GM23338 (cell line): ENCODE measurements at regions not wholly inside any gene's neighbourhood (a gene's known extent, or its start where the extent isn't known, plus 50 kb on each side); places are given as distances from the start of the nearest gene placed in this dataset.

Source experiments
- ATAC-seq: fragments of 200-7000 bp; cut with Tn5 transposase; 3 replicates; pipeline ENCODE4 v1.9.1; 2020
- DNase-seq: peaks from one replicate; pipeline ENCODE4 v3.0.0-alpha.2; 2015; ENCODE audit warnings: low spot score
- H2AFZ ChIP-seq: fragments of 200-600 bp; sonication (generic); 2 replicates; pipeline ENCODE4 v1.8.0; 2016; ENCODE audit warnings: antibody characterized with exemption, mild to moderate bottlenecking, moderate library complexity
- H3F3A ChIP-seq: fragments of 200-600 bp; sonication (generic); replicated peaks from 2 replicates; pipeline ENCODE4 v1.8.0; 2017; ENCODE audit warnings: antibody characterized with exemption, mixed run types, low read depth
- H3K27ac ChIP-seq: fragments of 200-600 bp; sonication (generic); 2 replicates; pipeline ENCODE4 v1.6.1; 2016; ENCODE audit warnings: low read depth
- H3K27me3 ChIP-seq: fragments of 200-600 bp; sonication (generic); 2 replicates; pipeline ENCODE4 v1.8.0; 2016; ENCODE audit warnings: mild to moderate bottlenecking, mixed run types, moderate library complexity; ENCODE audit not compliant: insufficient read depth
- H3K36me3 ChIP-seq: fragments of 200-600 bp; sonication (generic); 2 replicates; pipeline ENCODE4 v1.8.0; 2016; ENCODE audit warnings: mild to moderate bottlenecking; ENCODE audit not compliant: insufficient read depth
- H3K4me1 ChIP-seq: fragments of 200-600 bp; sonication (generic); 2 replicates; pipeline ENCODE4 v1.8.0; 2016; ENCODE audit warnings: mild to moderate bottlenecking, moderate library complexity; ENCODE audit not compliant: insufficient read depth
- H3K4me2 ChIP-seq: fragments of 200-600 bp; sonication (generic); 2 replicates; pipeline ENCODE4 v1.7.1; 2017; ENCODE audit warnings: mixed run types
- H3K4me3 ChIP-seq: fragments of 200-600 bp; sonication (generic); 2 replicates; pipeline ENCODE4 v1.6.1; 2016; ENCODE audit warnings: mixed run types
- H3K79me2 ChIP-seq: fragments of 200-600 bp; sonication (generic); replicated peaks from 2 replicates; pipeline ENCODE4 v1.8.0; 2017; ENCODE audit warnings: mild to moderate bottlenecking; ENCODE audit not compliant: insufficient read depth
- H3K9me2 ChIP-seq: fragments of 200-600 bp; sonication (generic); 2 replicates; pipeline ENCODE4 v1.8.0; 2017; ENCODE audit not compliant: insufficient read depth
- H4K20me1 ChIP-seq: fragments of 200-600 bp; sonication (generic); replicated peaks from 2 replicates; pipeline ENCODE4 v1.8.0; 2017; ENCODE audit warnings: mild to moderate bottlenecking; ENCODE audit not compliant: insufficient read depth
- H3K27ac Mint-ChIP-seq: 2 replicates; pipeline ENCODE4 v1.8.0; 2020; ENCODE audit warnings: inconsistent platforms, mild to moderate bottlenecking, moderate library complexity, mixed read lengths
- H3K27me3 Mint-ChIP-seq: 3 replicates; pipeline ENCODE4 v1.8.0; 2022; ENCODE audit warnings: low read depth, mild to moderate bottlenecking, moderate library complexity, mixed read lengths, inconsistent platforms; ENCODE audit not compliant: insufficient read depth, poor library complexity
- H3K36me3 Mint-ChIP-seq: 3 replicates; pipeline ENCODE4 v1.8.0; 2021; ENCODE audit warnings: low read depth, mild to moderate bottlenecking, inconsistent platforms, moderate library complexity, mixed read lengths
- H3K4me1 Mint-ChIP-seq: 3 replicates; pipeline ENCODE4 v1.8.0; 2020; ENCODE audit warnings: mild to moderate bottlenecking, inconsistent platforms, mixed read lengths
- H3K4me3 Mint-ChIP-seq: 3 replicates; pipeline ENCODE4 v1.8.0; 2021; ENCODE audit warnings: moderate library complexity, mild to moderate bottlenecking, inconsistent platforms, mixed read lengths
- H3K9me3 Mint-ChIP-seq: 3 replicates; pipeline ENCODE4 v1.8.0; 2020; ENCODE audit warnings: moderate library complexity, mild to moderate bottlenecking, inconsistent platforms, mixed read lengths
- EZH2 ChIP-seq: fragments of 200-600 bp; sonication (generic); IDR thresholded peaks from one replicate; pipeline ENCODE4 v1.8.0; 2017; ENCODE audit warnings: antibody characterized with exemption, mild to moderate bottlenecking, low read depth; ENCODE audit not compliant: unreplicated experiment
- EZH2phosphoT487 ChIP-seq: fragments of 200-600 bp; sonication (generic); IDR thresholded peaks from one replicate; pipeline ENCODE4 v1.8.1; 2018; ENCODE audit warnings: antibody characterized with exemption; ENCODE audit not compliant: unreplicated experiment
- JUNB ChIP-seq: IDR thresholded peaks from one replicate; pipeline ENCODE4 v1.6.1; 2016; ENCODE audit warnings: antibody characterized with exemption; ENCODE audit not compliant: unreplicated experiment
- NANOG ChIP-seq: IDR thresholded peaks from 2 replicates; pipeline ENCODE4 v1.6.1; 2016; ENCODE audit warnings: antibody characterized with exemption, borderline replicate concordance
- POLR2AphosphoS5 ChIP-seq: IDR thresholded peaks from 2 replicates; pipeline ENCODE4 v1.6.1; 2016; ENCODE audit warnings: antibody characterized with exemption, low read depth
- STAT1 ChIP-seq: IDR thresholded peaks from one replicate; pipeline ENCODE4 v1.6.1; 2016; ENCODE audit warnings: antibody characterized with exemption; ENCODE audit not compliant: unreplicated experiment
- ZNF114 ChIP-seq: fragments of 250-450 bp; sonication (Bioruptor Pico); IDR thresholded peaks from 2 replicates; pipeline ENCODE4 v1.5.0; 2020; ENCODE audit warnings: mild to moderate bottlenecking, moderate library complexity
- TF ChIP-seq, protein P1 (sequence below): IDR thresholded peaks from one replicate; pipeline ENCODE4 v1.6.1; 2018; ENCODE audit warnings: antibody characterized with exemption; ENCODE audit not compliant: unreplicated experiment
- TF ChIP-seq, protein P2 (sequence below): fragments of 250-450 bp; sonication (Bioruptor Pico); IDR thresholded peaks from 2 replicates; pipeline ENCODE4 v1.5.0; 2020; ENCODE audit warnings: mild to moderate bottlenecking, moderate library complexity
- TF ChIP-seq, protein P3 (sequence below): IDR thresholded peaks from 2 replicates; pipeline ENCODE4 v1.6.1; 2016; ENCODE audit warnings: antibody characterized with exemption

DNA sequence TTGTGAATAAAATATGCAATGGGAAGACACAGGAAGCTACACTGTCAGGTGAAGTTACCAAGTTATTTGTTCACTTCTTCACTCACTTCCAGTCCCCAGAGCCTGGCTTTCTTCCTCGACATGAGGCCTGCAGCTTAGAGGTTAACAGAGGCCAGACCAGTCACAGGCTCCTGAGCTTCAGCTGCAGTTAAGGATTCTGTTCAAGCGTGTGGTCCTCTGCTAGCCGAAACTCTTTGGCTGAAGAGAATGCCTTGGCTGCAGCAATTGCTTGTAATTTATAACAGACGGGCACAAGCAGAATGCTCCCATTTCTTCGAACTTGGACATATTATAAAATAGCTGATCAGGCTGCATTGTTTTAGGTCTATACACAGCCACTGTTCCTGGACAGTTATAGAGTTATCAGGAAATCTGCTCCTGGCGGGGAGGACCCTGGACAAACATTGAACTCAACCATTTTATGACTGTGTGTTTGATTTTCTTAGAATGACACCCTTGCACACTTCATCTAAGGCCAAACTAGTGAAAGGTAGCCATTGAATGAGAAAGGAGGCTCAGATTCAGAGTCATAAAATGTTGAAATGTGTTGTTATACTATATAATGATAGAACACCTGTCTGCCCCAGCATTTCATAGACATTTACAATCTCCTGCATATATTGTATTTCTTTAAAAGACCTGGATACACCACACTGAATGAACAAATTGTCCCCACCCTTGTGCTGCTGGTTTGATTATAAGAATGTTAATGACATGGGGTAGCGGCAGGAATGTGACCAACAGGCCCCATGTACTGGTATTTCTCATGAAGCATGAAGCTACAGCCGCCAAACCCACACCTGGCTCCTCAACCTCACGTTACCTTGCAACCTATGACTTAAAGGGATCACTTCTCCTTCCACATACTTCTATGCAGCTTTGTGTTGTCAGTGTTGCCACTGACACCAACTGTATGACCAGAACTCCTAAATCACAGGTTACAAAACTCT, 153.6 kb downstream of the TDRD15 start:
- TF ChIP-seq, protein P1, sequence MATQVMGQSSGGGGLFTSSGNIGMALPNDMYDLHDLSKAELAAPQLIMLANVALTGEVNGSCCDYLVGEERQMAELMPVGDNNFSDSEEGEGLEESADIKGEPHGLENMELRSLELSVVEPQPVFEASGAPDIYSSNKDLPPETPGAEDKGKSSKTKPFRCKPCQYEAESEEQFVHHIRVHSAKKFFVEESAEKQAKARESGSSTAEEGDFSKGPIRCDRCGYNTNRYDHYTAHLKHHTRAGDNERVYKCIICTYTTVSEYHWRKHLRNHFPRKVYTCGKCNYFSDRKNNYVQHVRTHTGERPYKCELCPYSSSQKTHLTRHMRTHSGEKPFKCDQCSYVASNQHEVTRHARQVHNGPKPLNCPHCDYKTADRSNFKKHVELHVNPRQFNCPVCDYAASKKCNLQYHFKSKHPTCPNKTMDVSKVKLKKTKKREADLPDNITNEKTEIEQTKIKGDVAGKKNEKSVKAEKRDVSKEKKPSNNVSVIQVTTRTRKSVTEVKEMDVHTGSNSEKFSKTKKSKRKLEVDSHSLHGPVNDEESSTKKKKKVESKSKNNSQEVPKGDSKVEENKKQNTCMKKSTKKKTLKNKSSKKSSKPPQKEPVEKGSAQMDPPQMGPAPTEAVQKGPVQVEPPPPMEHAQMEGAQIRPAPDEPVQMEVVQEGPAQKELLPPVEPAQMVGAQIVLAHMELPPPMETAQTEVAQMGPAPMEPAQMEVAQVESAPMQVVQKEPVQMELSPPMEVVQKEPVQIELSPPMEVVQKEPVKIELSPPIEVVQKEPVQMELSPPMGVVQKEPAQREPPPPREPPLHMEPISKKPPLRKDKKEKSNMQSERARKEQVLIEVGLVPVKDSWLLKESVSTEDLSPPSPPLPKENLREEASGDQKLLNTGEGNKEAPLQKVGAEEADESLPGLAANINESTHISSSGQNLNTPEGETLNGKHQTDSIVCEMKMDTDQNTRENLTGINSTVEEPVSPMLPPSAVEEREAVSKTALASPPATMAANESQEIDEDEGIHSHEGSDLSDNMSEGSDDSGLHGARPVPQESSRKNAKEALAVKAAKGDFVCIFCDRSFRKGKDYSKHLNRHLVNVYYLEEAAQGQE, result no peak
- TF ChIP-seq, protein P2, sequence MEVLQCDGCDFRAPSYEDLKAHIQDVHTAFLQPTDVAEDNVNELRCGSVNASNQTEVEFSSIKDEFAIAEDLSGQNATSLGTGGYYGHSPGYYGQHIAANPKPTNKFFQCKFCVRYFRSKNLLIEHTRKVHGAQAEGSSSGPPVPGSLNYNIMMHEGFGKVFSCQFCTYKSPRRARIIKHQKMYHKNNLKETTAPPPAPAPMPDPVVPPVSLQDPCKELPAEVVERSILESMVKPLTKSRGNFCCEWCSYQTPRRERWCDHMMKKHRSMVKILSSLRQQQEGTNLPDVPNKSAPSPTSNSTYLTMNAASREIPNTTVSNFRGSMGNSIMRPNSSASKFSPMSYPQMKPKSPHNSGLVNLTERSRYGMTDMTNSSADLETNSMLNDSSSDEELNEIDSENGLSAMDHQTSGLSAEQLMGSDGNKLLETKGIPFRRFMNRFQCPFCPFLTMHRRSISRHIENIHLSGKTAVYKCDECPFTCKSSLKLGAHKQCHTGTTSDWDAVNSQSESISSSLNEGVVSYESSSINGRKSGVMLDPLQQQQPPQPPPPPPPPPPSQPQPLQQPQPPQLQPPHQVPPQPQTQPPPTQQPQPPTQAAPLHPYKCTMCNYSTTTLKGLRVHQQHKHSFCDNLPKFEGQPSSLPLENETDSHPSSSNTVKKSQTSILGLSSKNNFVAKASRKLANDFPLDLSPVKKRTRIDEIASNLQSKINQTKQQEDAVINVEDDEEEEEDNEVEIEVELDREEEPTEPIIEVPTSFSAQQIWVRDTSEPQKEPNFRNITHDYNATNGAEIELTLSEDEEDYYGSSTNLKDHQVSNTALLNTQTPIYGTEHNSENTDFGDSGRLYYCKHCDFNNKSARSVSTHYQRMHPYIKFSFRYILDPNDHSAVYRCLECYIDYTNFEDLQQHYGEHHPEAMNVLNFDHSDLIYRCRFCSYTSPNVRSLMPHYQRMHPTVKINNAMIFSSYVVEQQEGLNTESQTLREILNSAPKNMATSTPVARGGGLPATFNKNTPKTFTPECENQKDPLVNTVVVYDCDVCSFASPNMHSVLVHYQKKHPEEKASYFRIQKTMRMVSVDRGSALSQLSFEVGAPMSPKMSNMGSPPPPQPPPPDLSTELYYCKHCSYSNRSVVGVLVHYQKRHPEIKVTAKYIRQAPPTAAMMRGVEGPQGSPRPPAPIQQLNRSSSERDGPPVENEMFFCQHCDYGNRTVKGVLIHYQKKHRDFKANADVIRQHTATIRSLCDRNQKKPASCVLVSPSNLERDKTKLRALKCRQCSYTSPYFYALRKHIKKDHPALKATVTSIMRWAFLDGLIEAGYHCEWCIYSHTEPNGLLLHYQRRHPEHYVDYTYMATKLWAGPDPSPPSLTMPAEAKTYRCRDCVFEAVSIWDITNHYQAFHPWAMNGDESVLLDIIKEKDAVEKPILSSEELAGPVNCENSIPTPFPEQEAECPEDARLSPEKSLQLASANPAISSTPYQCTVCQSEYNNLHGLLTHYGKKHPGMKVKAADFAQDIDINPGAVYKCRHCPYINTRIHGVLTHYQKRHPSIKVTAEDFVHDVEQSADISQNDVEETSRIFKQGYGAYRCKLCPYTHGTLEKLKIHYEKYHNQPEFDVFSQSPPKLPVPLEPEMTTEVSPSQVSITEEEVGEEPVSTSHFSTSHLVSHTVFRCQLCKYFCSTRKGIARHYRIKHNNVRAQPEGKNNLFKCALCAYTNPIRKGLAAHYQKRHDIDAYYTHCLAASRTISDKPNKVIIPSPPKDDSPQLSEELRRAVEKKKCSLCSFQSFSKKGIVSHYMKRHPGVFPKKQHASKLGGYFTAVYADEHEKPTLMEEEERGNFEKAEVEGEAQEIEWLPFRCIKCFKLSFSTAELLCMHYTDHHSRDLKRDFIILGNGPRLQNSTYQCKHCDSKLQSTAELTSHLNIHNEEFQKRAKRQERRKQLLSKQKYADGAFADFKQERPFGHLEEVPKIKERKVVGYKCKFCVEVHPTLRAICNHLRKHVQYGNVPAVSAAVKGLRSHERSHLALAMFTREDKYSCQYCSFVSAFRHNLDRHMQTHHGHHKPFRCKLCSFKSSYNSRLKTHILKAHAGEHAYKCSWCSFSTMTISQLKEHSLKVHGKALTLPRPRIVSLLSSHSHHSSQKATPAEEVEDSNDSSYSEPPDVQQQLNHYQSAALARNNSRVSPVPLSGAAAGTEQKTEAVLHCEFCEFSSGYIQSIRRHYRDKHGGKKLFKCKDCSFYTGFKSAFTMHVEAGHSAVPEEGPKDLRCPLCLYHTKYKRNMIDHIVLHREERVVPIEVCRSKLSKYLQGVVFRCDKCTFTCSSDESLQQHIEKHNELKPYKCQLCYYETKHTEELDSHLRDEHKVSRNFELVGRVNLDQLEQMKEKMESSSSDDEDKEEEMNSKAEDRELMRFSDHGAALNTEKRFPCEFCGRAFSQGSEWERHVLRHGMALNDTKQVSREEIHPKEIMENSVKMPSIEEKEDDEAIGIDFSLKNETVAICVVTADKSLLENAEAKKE (CRISPR knock-in tag), result no peak
- TF ChIP-seq JUNB (no peak), STAT1 (no peak), ZNF114 (CRISPR knock-in tag) (no peak), EZH2phosphoT487 (no peak), POLR2AphosphoS5 (no peak), EZH2 (no peak), NANOG (no peak)
- TF ChIP-seq, protein P3, sequence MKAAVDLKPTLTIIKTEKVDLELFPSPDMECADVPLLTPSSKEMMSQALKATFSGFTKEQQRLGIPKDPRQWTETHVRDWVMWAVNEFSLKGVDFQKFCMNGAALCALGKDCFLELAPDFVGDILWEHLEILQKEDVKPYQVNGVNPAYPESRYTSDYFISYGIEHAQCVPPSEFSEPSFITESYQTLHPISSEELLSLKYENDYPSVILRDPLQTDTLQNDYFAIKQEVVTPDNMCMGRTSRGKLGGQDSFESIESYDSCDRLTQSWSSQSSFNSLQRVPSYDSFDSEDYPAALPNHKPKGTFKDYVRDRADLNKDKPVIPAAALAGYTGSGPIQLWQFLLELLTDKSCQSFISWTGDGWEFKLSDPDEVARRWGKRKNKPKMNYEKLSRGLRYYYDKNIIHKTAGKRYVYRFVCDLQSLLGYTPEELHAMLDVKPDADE, result no peak
- Histone ChIP-seq H2AFZ (no peak overlapping the region), H3K27ac (no peak overlapping the region), H3K27me3 (no peaks in the 10 kb centered on the region), H3K36me3 (no peaks in the 10 kb centered on the region), H3K79me2 (no peaks in the 10 kb centered on the region), H4K20me1 (no peaks in the 10 kb centered on the region), H3K4me3 (no peak overlapping the region), H3K4me1 (no peaks in the 10 kb centered on the region), H3K4me2 (no peak overlapping the region), H3K9me2 (no peaks in the 10 kb centered on the region), H3F3A (no peaks in the 10 kb centered on the region)
- DNase-seq (no peak), ATAC-seq (no peak)
- peaks cover 2% of the 10 kb centered on the region for H3K27me3 Mint-ChIP-seq
- H3K36me3 Mint-ChIP-seq, result no peaks in the 10 kb centered on the region
- H3K4me1 Mint-ChIP-seq, result peaks cover 5% of the 10 kb centered on the region
- no peak overlapping the region for H3K4me3 Mint-ChIP-seq
- no peak overlapping the region for H3K27ac Mint-ChIP-seq
- H3K9me3 Mint-ChIP-seq, result no peaks in the 10 kb centered on the region
